A549 (cell line): ENCODE measurements at regions not wholly inside any gene's neighbourhood (a gene's known extent, or its start where the extent isn't known, plus 50 kb on each side); places are given as distances from the start of the nearest gene placed in this dataset.

Experiments
- CTCF ChIP-seq: fragments of >200 bp; sonication (Bioruptor Twin); formaldehyde crosslinking; IDR thresholded peaks from 3 replicates; pipeline ENCODE4 v1.5.1; 2016
- HOXA7 ChIP-seq: fragments of 250-450 bp; sonication (Bioruptor Pico); IDR thresholded peaks from 2 replicates; pipeline ENCODE4 v1.5.0; 2020; ENCODE audit warnings: mild to moderate bottlenecking, moderate library complexity
- MAFK ChIP-seq: fragments of 450-650 bp; IDR thresholded peaks from 2 replicates; pipeline ENCODE4 v1.6.1; 2014; ENCODE audit not compliant: partially characterized antibody
- POLR2A ChIP-seq: IDR thresholded peaks from 2 replicates; pipeline ENCODE4 v1.6.1; 2012; ENCODE audit warnings: mild to moderate bottlenecking, low read length
- RFX5 ChIP-seq: fragments of 450-650 bp; IDR thresholded peaks from 2 replicates; pipeline ENCODE4 v1.7.1; 2014; ENCODE audit warnings: antibody characterized with exemption, mild to moderate bottlenecking, moderate library complexity
- RNF2 ChIP-seq: fragments of 200-600 bp; sonication (generic); IDR thresholded peaks from 2 replicates; pipeline ENCODE4 v1.6.1; 2016; ENCODE audit warnings: low read depth, mild to moderate bottlenecking, antibody characterized with exemption, moderate library complexity, borderline replicate concordance
- USF2 ChIP-seq: fragments of 450-650 bp; IDR thresholded peaks from 2 replicates; pipeline ENCODE4 v1.6.1; 2014; ENCODE audit warnings: antibody characterized with exemption
- ZSCAN20 ChIP-seq: fragments of 250-450 bp; sonication (Bioruptor Pico); IDR thresholded peaks from 2 replicates; pipeline ENCODE4 v1.8.0; 2022; ENCODE audit warnings: mild to moderate bottlenecking, moderate library complexity

- TF ChIP-seq HOXA7 (CRISPR knock-in tag): no peak
- no peak for TF ChIP-seq RNF2
- TF ChIP-seq POLR2A: no peak
- TF ChIP-seq CTCF: no peak
- TF ChIP-seq MAFK: no peak
- no peak for TF ChIP-seq RFX5
- TF ChIP-seq USF2: no peak
- TF ChIP-seq ZSCAN20 (CRISPR knock-in tag): no peak
These were observed 158.3 kb downstream of the CRYBB2 start for GRCh38 chr22:25377699-25378098.
